HepG2 (cell line): ENCODE measurements at regions not wholly inside any gene's neighbourhood (a gene's known extent, or its start where the extent isn't known, plus 50 kb on each side); places are given as distances from the start of the nearest gene placed in this dataset.

Source experiments
- ATAC-seq: fragments of 200-7000 bp; cut with Tn5 transposase; 3 replicates; pipeline ENCODE4 v1.9.1; 2020; ENCODE audit warnings: mild to moderate bottlenecking, moderate library complexity
- BruUV-seq: library from RNA; stranded (reverse); fragments of 400-500 nt; replicated peaks from 2 replicates; lab custom pipeline; 2021; lab: Mats Ljungman, UMichigan
- CTCF ChIA-PET: fragments of 300-600 bp; formaldehyde crosslinking; extraction: SDS; loops from one replicate; lab custom pipeline; 2021; ENCODE audit warnings: low total read pairs, inconsistent platforms, low intra/inter-chr PET ratio; lab: Yijun Ruan, JAX
- POLR2A ChIA-PET: fragments of 350-600 bp; sonication (Branson Sonifier 250); formaldehyde crosslinking; loops from one replicate; lab custom pipeline; 2020; ENCODE audit warnings: antibody characterized with exemption, inconsistent platforms; lab: Yijun Ruan, JAX
- DNase-seq: peaks from one replicate; pipeline ENCODE4 v3.0.0-alpha.2; 2015; ENCODE audit warnings: low spot score
- FAIRE-seq: peaks from 3 replicates; lab custom pipeline; 2011; peaks lifted over from hg19 to GRCh38; lab: Jason Lieb, UNC
- H2AFZ ChIP-seq: one replicate; pipeline ENCODE4 v1.6.1; 2011; ENCODE audit warnings: low read length, inconsistent platforms
- H3K27ac ChIP-seq: fragments of 300-600 bp; 3 replicates; pipeline ENCODE4 v1.8.0; 2011; ENCODE audit warnings: mixed run types, mild to moderate bottlenecking, mixed read lengths, low read length, inconsistent platforms; ENCODE audit not compliant: insufficient read depth; ENCODE audit errors: extremely low read length
- H3K27me3 ChIP-seq, 2 experiments: fragments of 200-600 bp in 1 of 2; 2 replicates in 1 of 2; 3 replicates in 1 of 2; pipeline versions ENCODE4 v1.6.0 to v1.8.0; 2011; ENCODE audit warnings: low read length in 2 of 2, mild to moderate bottlenecking in 2 of 2, moderate library complexity in 2 of 2, inconsistent platforms in 1 of 2; ENCODE audit not compliant: insufficient read depth in 2 of 2, control insufficient read depth in 1 of 2
- H3K36me3 ChIP-seq, 2 experiments: fragments of 200-600 bp in 1 of 2; replicated peaks in 1 of 2; 2 replicates in 1 of 2; 3 replicates in 1 of 2; pipeline versions ENCODE4 v1.5.1 to v1.8.0; 2011; ENCODE audit warnings: low read length in 2 of 2, inconsistent platforms in 1 of 2; ENCODE audit not compliant: insufficient read depth in 2 of 2, control insufficient read depth in 1 of 2
- H3K4me1 ChIP-seq: 2 replicates; pipeline ENCODE4 v1.5.1; 2012; ENCODE audit warnings: low read length, inconsistent platforms; ENCODE audit not compliant: insufficient read depth
- H3K4me2 ChIP-seq: 2 replicates; pipeline ENCODE4 v1.6.0; 2011; ENCODE audit warnings: low read depth, low read length, inconsistent platforms
- H3K4me3 ChIP-seq, 3 experiments: fragments of 200-600 bp in 1 of 3; sonication (generic), shearing (Covaris generic) in 1 of 3; replicated peaks in 1 of 3; 2 replicates each; pipeline ENCODE4 v1.5.1; 2011 to 2016; ENCODE audit warnings: low read length in 3 of 3, inconsistent platforms in 2 of 3, low read depth in 2 of 3, mild to moderate bottlenecking in 2 of 3, control low read depth in 1 of 3, mixed read lengths in 1 of 3; ENCODE audit not compliant: insufficient read depth in 1 of 3
- H3K79me2 ChIP-seq: one replicate; pipeline ENCODE4 v1.6.1; 2011; ENCODE audit warnings: low read length, inconsistent platforms; ENCODE audit not compliant: insufficient read depth
- H3K9ac ChIP-seq: 2 replicates; pipeline ENCODE4 v1.6.0; 2011; ENCODE audit warnings: mild to moderate bottlenecking, low read depth, low read length, inconsistent platforms; ENCODE audit not compliant: insufficient read depth
- H3K9me3 ChIP-seq: 2 replicates; pipeline ENCODE4 v1.5.1; 2012; ENCODE audit warnings: mild to moderate bottlenecking, low read length
- H4K20me1 ChIP-seq: 2 replicates; pipeline ENCODE4 v1.6.0; 2011; ENCODE audit warnings: inconsistent platforms, mild to moderate bottlenecking, low read length, moderate library complexity; ENCODE audit not compliant: insufficient read depth
- BCLAF1 ChIP-seq: fragments of 450-650 bp; IDR thresholded peaks from 2 replicates; pipeline ENCODE4 v1.6.1; 2017; ENCODE audit warnings: mild to moderate bottlenecking
- CBX1 ChIP-seq: IDR thresholded peaks from one replicate; pipeline ENCODE4 v1.6.1; 2016; ENCODE audit warnings: antibody characterized with exemption, low read depth
- FOXO4 ChIP-seq: sonication (generic); formaldehyde crosslinking; conservative IDR thresholded peaks from 2 replicates; pipeline ENCODE4 v1.8.1; 2023; ENCODE audit warnings: missing genetic modification reagents
- IKZF5 ChIP-seq: IDR thresholded peaks from 2 replicates; pipeline ENCODE4 v1.6.1; 2018; ENCODE audit warnings: missing genetic modification reagents, mild to moderate bottlenecking, missing compliant biosample characterization
- KLF15 ChIP-seq: sonication (generic); formaldehyde crosslinking; IDR thresholded peaks from 2 replicates; pipeline ENCODE4 v1.8.1; 2023; ENCODE audit warnings: borderline replicate concordance, mild to moderate bottlenecking, inconsistent platforms, missing genetic modification reagents, mixed read lengths
- SKIL ChIP-seq: sonication (generic); formaldehyde crosslinking; IDR thresholded peaks from 2 replicates; pipeline ENCODE4 v1.8.0; 2022; ENCODE audit warnings: missing genetic modification reagents, mild to moderate bottlenecking, moderate library complexity, borderline replicate concordance
- SMAD1 ChIP-seq: sonication (generic); formaldehyde crosslinking; IDR thresholded peaks from 2 replicates; pipeline ENCODE4 v1.4.0; 2020; ENCODE audit warnings: missing genetic modification reagents, low read depth, mild to moderate bottlenecking, borderline replicate concordance
- SMAD3 ChIP-seq: sonication (generic); formaldehyde crosslinking; IDR thresholded peaks from 2 replicates; pipeline ENCODE4 v1.4.0; 2020; ENCODE audit warnings: missing genetic modification reagents
- ZNF264 ChIP-seq: sonication (generic); formaldehyde crosslinking; IDR thresholded peaks from 2 replicates; pipeline ENCODE4 v1.4.0; 2020; ENCODE audit warnings: missing genetic modification reagents
- ZNF644 ChIP-seq: IDR thresholded peaks from 2 replicates; pipeline ENCODE4 v1.6.1; 2016; ENCODE audit warnings: low read depth
- ZNF687 ChIP-seq: sonication (generic); formaldehyde crosslinking; IDR thresholded peaks from 2 replicates; pipeline ENCODE4 v1.5.1; 2020; ENCODE audit warnings: mild to moderate bottlenecking, missing genetic modification reagents, moderate library complexity
- ZNF839 ChIP-seq: sonication (generic); formaldehyde crosslinking; IDR thresholded peaks from 2 replicates; pipeline ENCODE4 v1.4.0; 2020; ENCODE audit warnings: missing genetic modification reagents, mild to moderate bottlenecking, borderline replicate concordance
- WGBS: methylation state at CpG from one replicate; pipeline ENCODE4 v1.1.6; 2017; ENCODE audit warnings: low lambda C conversion rate; 5-methylcytosine and 5-hydroxymethylcytosine counted together
- in situ Hi-C: cut with HindIII; loops from 2 replicates; pipeline ENCODE4 v1.10.0; 2017; ENCODE audit warnings: low pct_unique_long_range_greater_than_20kb; ENCODE audit not compliant: extremely low pct_ligation_motif_present
- intact Hi-C: fragments of 100-400 bp; cut with micrococcal nuclease; formaldehyde crosslinking; loops from one replicate; pipeline ENCODE4 v1.10.0; 2022; ENCODE audit not compliant: unreplicated experiment

- Histone ChIP-seq H3K27me3 (no peaks in the 10 kb centered on the region), H3K79me2 (no peaks in the 10 kb centered on the region), H3K36me3 (no peaks in the 10 kb centered on the region), H3K4me3 (no peak overlapping the region), H3K4me2 (no peak overlapping the region), H4K20me1 (no peaks in the 10 kb centered on the region), H3K27ac (no peak overlapping the region), H3K9me3 (no peaks in the 10 kb centered on the region), H3K4me1 (no peaks in the 10 kb centered on the region), H2AFZ (no peak overlapping the region), H3K9ac (no peak overlapping the region)
- intact Hi-C loops (no loop called here), in situ Hi-C loops (no loop called here)
- CTCF ChIA-PET: no interaction called here
- no peak for ATAC-seq
- POLR2A ChIA-PET: no interaction called here
- BruUV-seq: no TSS peak
- no peak for FAIRE-seq
- no peak for DNase-seq
- WGBS: 91% methylated on average over 1 of the region's 1 CpG
- TF ChIP-seq ZNF264 (no peak), BCLAF1 (no peak), CBX1 (no peak), ZNF839 (CRISPR knock-in tag) (no peak), SMAD3 (CRISPR knock-in tag) (no peak), IKZF5 (CRISPR knock-in tag) (no peak), ZNF687 (CRISPR knock-in tag) (no peak), FOXO4 (no peak), KLF15 (CRISPR knock-in tag) (no peak), ZNF644 (CRISPR knock-in tag) (no peak), SMAD1 (CRISPR knock-in tag) (no peak), SKIL (CRISPR knock-in tag) (no peak)
Measured at GRCh38 chr6:128642132-128642531, 121.7 kb upstream of the PTPRK start.
